ENCODE measurements at regions not wholly inside any gene's neighbourhood (a gene's known extent, or its start where the extent isn't known, plus 50 kb on each side); places are given as distances from the start of the nearest gene placed in this dataset.
A peak's percentile ranks its signal among the peaks of the same experiment; 100 is the strongest.

DNA sequence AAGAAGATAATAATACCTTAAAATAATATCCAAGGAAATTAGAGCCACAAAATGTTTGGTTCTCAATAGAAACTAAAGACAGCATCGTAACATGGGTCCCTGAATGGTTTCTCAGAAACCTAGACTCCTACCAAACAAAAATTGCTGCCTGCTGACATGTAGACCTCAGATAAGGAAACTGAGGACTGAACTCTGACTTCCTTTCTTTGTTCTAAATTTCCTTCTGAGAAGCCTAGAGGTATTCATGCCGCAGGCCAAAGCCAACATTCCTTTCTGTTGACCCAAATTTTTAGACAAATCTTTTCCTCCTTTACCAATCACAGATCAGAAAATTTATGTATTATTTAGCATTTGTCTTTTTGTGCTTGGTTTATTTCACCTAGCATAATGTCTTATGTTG is 816.7 kb upstream of the PHF14 start:
- no peak overlapping the region for H3K4me3 Mint-ChIP-seq (ENCODE audit: unreplicated experiment)
- no peaks in the 10 kb centered on the region for H3K9me3 Mint-ChIP-seq (ENCODE audit: unreplicated experiment)
- Histone ChIP-seq H3K4me3 (ENCODE audit: insufficient read depth, low read depth, low read length) (no peak overlapping the region), H3K27me3 (ENCODE audit: insufficient read depth, low read length) (no peaks in the 10 kb centered on the region), H3K79me2 (ENCODE audit: insufficient read depth, low read length) (no peaks in the 10 kb centered on the region), H4K20me1 (ENCODE audit: insufficient read depth, low read length) (no peaks in the 10 kb centered on the region), H3K36me3 (ENCODE audit: insufficient read depth, low read length) (no peaks in the 10 kb centered on the region), H3K4me1 (ENCODE audit: insufficient read depth, low read length) (no peaks in the 10 kb centered on the region), H3K9me3 (ENCODE audit: insufficient read depth, low read depth, low read length) (no peaks in the 10 kb centered on the region), H3K4me2 (ENCODE audit: low read length) (no peak overlapping the region), H2AFZ (ENCODE audit: low read depth, low read length) (no peak overlapping the region), H3K27ac (ENCODE audit: low read depth, low read length) (no peak overlapping the region), H3K9ac (ENCODE audit: low read length) (no peak overlapping the region)
- H3K27me3 Mint-ChIP-seq (ENCODE audit: low read depth, unreplicated experiment) = no peaks in the 10 kb centered on the region
- H3K27ac Mint-ChIP-seq (ENCODE audit: unreplicated experiment) = no peak overlapping the region
- FAIRE-seq (no peak), DNase-seq (ENCODE audit: low read depth) (peak; percentile 16)
- peaks cover 5% of the 10 kb centered on the region for H3K4me1 Mint-ChIP-seq (ENCODE audit: low read depth, unreplicated experiment)
- TF ChIP-seq, protein P1, sequence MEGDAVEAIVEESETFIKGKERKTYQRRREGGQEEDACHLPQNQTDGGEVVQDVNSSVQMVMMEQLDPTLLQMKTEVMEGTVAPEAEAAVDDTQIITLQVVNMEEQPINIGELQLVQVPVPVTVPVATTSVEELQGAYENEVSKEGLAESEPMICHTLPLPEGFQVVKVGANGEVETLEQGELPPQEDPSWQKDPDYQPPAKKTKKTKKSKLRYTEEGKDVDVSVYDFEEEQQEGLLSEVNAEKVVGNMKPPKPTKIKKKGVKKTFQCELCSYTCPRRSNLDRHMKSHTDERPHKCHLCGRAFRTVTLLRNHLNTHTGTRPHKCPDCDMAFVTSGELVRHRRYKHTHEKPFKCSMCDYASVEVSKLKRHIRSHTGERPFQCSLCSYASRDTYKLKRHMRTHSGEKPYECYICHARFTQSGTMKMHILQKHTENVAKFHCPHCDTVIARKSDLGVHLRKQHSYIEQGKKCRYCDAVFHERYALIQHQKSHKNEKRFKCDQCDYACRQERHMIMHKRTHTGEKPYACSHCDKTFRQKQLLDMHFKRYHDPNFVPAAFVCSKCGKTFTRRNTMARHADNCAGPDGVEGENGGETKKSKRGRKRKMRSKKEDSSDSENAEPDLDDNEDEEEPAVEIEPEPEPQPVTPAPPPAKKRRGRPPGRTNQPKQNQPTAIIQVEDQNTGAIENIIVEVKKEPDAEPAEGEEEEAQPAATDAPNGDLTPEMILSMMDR (IDR thresholded peaks at IDR 0.05; ENCODE audit: insufficient read depth, low read depth, low read length) = no peak
- TF ChIP-seq EZH2 (IDR thresholded peaks at IDR 0.05; ENCODE audit: insufficient read depth, low read length) = no peak
- no peaks in the 10 kb centered on the region for H3K36me3 Mint-ChIP-seq (ENCODE audit: low read depth, unreplicated experiment)

DNA sequence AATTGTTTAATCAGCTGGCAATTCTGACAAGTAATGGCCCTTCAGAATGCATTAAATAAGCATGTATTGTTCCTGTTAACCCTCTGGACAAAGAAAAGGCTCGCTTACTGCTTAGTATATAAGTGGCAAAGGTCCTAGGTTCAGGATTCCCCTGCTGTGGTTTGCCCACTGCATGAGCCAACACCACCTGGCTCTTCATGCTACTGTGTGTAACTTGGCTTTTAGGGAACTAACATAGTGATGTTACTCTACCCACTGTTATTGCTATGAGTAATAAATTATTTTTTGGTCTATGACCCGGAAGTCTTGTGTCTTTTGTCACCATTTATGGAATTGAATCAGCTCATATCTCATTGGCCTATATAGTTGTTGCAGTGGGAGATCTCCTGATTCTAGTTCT is 791.7 kb upstream of the PHF14 start:
- H3K27ac ChIP-seq (ENCODE audit: low read depth, low read length) = no peak overlapping the region
- no peaks in the 10 kb centered on the region for H3K27me3 ChIP-seq (ENCODE audit: insufficient read depth, low read length)
- H3K27me3 Mint-ChIP-seq (ENCODE audit: low read depth, unreplicated experiment) = no peaks in the 10 kb centered on the region
- H3K27ac Mint-ChIP-seq (ENCODE audit: unreplicated experiment) = no peak overlapping the region
- no peaks in the 10 kb centered on the region for H4K20me1 ChIP-seq (ENCODE audit: insufficient read depth, low read length)
- no peak overlapping the region for H3K9ac ChIP-seq (ENCODE audit: low read length)
- TF ChIP-seq, protein P1 (IDR thresholded peaks at IDR 0.05; ENCODE audit: insufficient read depth, low read depth, low read length) = no peak
- no peak for TF ChIP-seq EZH2 (IDR thresholded peaks at IDR 0.05; ENCODE audit: insufficient read depth, low read length)
- no peaks in the 10 kb centered on the region for H3K36me3 ChIP-seq (ENCODE audit: insufficient read depth, low read length)
- no peak overlapping the region for H3K4me3 Mint-ChIP-seq (ENCODE audit: unreplicated experiment)
- no peaks in the 10 kb centered on the region for H3K9me3 ChIP-seq (ENCODE audit: insufficient read depth, low read depth, low read length)
- H3K4me1 ChIP-seq (ENCODE audit: insufficient read depth, low read length) = no peaks in the 10 kb centered on the region
- no peak for FAIRE-seq
- no peak overlapping the region for H3K4me2 ChIP-seq (ENCODE audit: low read length)
- no peaks in the 10 kb centered on the region for H3K79me2 ChIP-seq (ENCODE audit: insufficient read depth, low read length)
- H3K9me3 Mint-ChIP-seq (ENCODE audit: unreplicated experiment) = no peaks in the 10 kb centered on the region
- no peak overlapping the region for H3K4me3 ChIP-seq (ENCODE audit: insufficient read depth, low read depth, low read length)
- DNase-seq (ENCODE audit: low read depth) = no peak
- no peaks in the 10 kb centered on the region for H3K4me1 Mint-ChIP-seq (ENCODE audit: low read depth, unreplicated experiment)
- no peaks in the 10 kb centered on the region for H3K36me3 Mint-ChIP-seq (ENCODE audit: low read depth, unreplicated experiment)
- no peak overlapping the region for H2AFZ ChIP-seq (ENCODE audit: low read depth, low read length)

DNA sequence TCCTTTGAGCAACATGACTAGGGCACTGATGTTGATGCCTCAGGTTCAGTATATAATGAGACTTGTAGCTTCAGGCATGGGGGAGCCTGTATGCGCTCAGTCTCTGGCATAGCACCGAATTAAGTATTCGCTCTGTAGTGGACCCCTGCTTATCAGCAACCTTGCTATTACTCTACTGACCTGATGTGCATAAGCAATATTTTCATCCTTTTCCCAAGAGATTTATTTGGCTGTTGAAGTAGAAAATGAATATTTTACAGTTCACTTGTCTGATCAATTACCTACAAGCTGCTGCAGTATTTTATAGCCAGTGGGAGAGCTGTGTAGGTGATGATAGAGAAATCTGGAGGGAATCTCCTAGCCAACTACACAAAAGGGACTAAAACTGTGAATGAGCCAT is 781.6 kb upstream of the PHF14 start:
- TF ChIP-seq EZH2 (IDR thresholded peaks at IDR 0.05; ENCODE audit: insufficient read depth, low read length) = no peak
- TF ChIP-seq, protein P1 (IDR thresholded peaks at IDR 0.05; ENCODE audit: insufficient read depth, low read depth, low read length) = no peak
- no peak overlapping the region for H2AFZ ChIP-seq (ENCODE audit: low read depth, low read length)
- no peak overlapping the region for H3K9ac ChIP-seq (ENCODE audit: low read length)
- no peaks in the 10 kb centered on the region for H3K9me3 ChIP-seq (ENCODE audit: insufficient read depth, low read depth, low read length)
- no peaks in the 10 kb centered on the region for H3K4me1 ChIP-seq (ENCODE audit: insufficient read depth, low read length)
- Mint-ChIP-seq H3K27ac (ENCODE audit: unreplicated experiment) (no peak overlapping the region), H3K4me3 (ENCODE audit: unreplicated experiment) (no peak overlapping the region), H3K36me3 (ENCODE audit: low read depth, unreplicated experiment) (no peaks in the 10 kb centered on the region), H3K27me3 (ENCODE audit: low read depth, unreplicated experiment) (no peaks in the 10 kb centered on the region), H3K9me3 (ENCODE audit: unreplicated experiment) (no peaks in the 10 kb centered on the region), H3K4me1 (ENCODE audit: low read depth, unreplicated experiment) (no peaks in the 10 kb centered on the region)
- H3K27ac ChIP-seq (ENCODE audit: low read depth, low read length) = no peak overlapping the region
- no peaks in the 10 kb centered on the region for H3K27me3 ChIP-seq (ENCODE audit: insufficient read depth, low read length)
- H3K36me3 ChIP-seq (ENCODE audit: insufficient read depth, low read length) = no peaks in the 10 kb centered on the region
- no peak overlapping the region for H3K4me2 ChIP-seq (ENCODE audit: low read length)
- no peak for FAIRE-seq
- DNase-seq (ENCODE audit: low read depth) = no peak
- H3K4me3 ChIP-seq (ENCODE audit: insufficient read depth, low read depth, low read length) = no peak overlapping the region
- no peaks in the 10 kb centered on the region for H4K20me1 ChIP-seq (ENCODE audit: insufficient read depth, low read length)
- H3K79me2 ChIP-seq (ENCODE audit: insufficient read depth, low read length) = no peaks in the 10 kb centered on the region

Measured in astrocyte (in vitro differentiated cells and primary cell).